IMR-90 (cell line): ENCODE measurements at regions not wholly inside any gene's neighbourhood (a gene's known extent, or its start where the extent isn't known, plus 50 kb on each side); places are given as distances from the start of the nearest gene placed in this dataset.

ENCODE experiments used
- ATAC-seq: fragments of 200-7000 bp; cut with Tn5 transposase; 2 replicates; pipeline ENCODE4 v1.9.1; 2020; ENCODE audit warnings: low read depth, mild to moderate bottlenecking, moderate library complexity
- BruUV-seq: library from RNA; stranded (reverse); fragments of 400-500 nt; replicated peaks from 2 replicates; lab custom pipeline; 2021; lab: Mats Ljungman, UMichigan
- CTCF ChIA-PET: fragments of 300-600 bp; formaldehyde crosslinking; extraction: SDS; loops from one replicate; lab custom pipeline; 2021; ENCODE audit warnings: antibody characterized with exemption; lab: Yijun Ruan, JAX
- POLR2A ChIA-PET: fragments of 300-600 bp; sonication (Branson Sonifier 250); formaldehyde crosslinking; loops from one replicate; lab custom pipeline; 2022; ENCODE audit warnings: antibody characterized with exemption; ENCODE audit not compliant: unreplicated experiment; lab: Charles Lee
- DNase-seq: peaks from one replicate; pipeline ENCODE4 v3.0.0; 2013
- H2AFZ ChIP-seq: replicated peaks from 2 replicates; pipeline ENCODE3; 2013; ENCODE audit warnings: low read length, mild to moderate bottlenecking; ENCODE audit not compliant: poor library complexity
- H2AK5ac ChIP-seq: 2 replicates; pipeline ENCODE4 v1.6.1; 2013; ENCODE audit warnings: low read depth, low read length, inconsistent platforms
- H2AK9ac ChIP-seq: replicated peaks from 2 replicates; pipeline ENCODE3; 2013; ENCODE audit warnings: mild to moderate bottlenecking, low read depth, low read length, moderate library complexity; ENCODE audit not compliant: poor library complexity
- H2BK120ac ChIP-seq: 2 replicates; pipeline ENCODE4 v1.6.1; 2013; ENCODE audit warnings: low read depth, low read length, inconsistent platforms
- H2BK15ac ChIP-seq: 3 replicates; pipeline ENCODE4 v1.6.1; 2013; ENCODE audit warnings: low read depth, low read length, inconsistent platforms
- H2BK20ac ChIP-seq: 2 replicates; pipeline ENCODE4 v1.6.1; 2013; ENCODE audit warnings: low read depth, mild to moderate bottlenecking, inconsistent platforms, low read length, moderate library complexity
- H2BK5ac ChIP-seq: 2 replicates; pipeline ENCODE4 v1.6.1; 2013; ENCODE audit warnings: mild to moderate bottlenecking, low read depth, low read length, inconsistent platforms; ENCODE audit not compliant: poor library complexity, severe bottlenecking
- H3K14ac ChIP-seq: replicated peaks from 2 replicates; pipeline ENCODE4 v1.6.1; 2013; ENCODE audit warnings: low read depth, low read length, inconsistent platforms
- H3K18ac ChIP-seq: 2 replicates; pipeline ENCODE4 v1.6.1; 2013; ENCODE audit warnings: low read depth, low read length, control low read depth
- H3K23ac ChIP-seq: 2 replicates; pipeline ENCODE4 v1.6.1; 2013; ENCODE audit warnings: low read depth, low read length, inconsistent platforms
- H3K27ac ChIP-seq: 2 replicates; pipeline ENCODE4 v1.5.1; 2013; ENCODE audit warnings: mild to moderate bottlenecking, control low read depth, low read length; ENCODE audit not compliant: insufficient read depth
- H3K27me3 ChIP-seq: 2 replicates; pipeline ENCODE4 v1.6.1; 2013; ENCODE audit warnings: low read length; ENCODE audit not compliant: control insufficient read depth, insufficient read depth
- H3K36me3 ChIP-seq: 2 replicates; pipeline ENCODE4 v1.6.1; 2013; ENCODE audit warnings: low read length, mixed read lengths; ENCODE audit not compliant: control insufficient read depth, insufficient read depth
- H3K4ac ChIP-seq: 2 replicates; pipeline ENCODE4 v1.6.1; 2013; ENCODE audit warnings: low read depth, low read length, inconsistent platforms
- H3K4me1 ChIP-seq: 2 replicates; pipeline ENCODE4 v1.6.1; 2013; ENCODE audit warnings: low read length, mixed read lengths; ENCODE audit not compliant: control insufficient read depth, insufficient read depth
- H3K4me2 ChIP-seq: 2 replicates; pipeline ENCODE4 v1.6.1; 2013; ENCODE audit warnings: low read depth, mild to moderate bottlenecking, control low read depth, low read length, moderate library complexity
- H3K4me3 ChIP-seq: 2 replicates; pipeline ENCODE4 v1.5.1; 2013; ENCODE audit warnings: low read depth, mild to moderate bottlenecking, control low read depth, low read length, moderate library complexity; ENCODE audit not compliant: insufficient read depth
- H3K56ac ChIP-seq: 2 replicates; pipeline ENCODE4 v1.6.1; 2013; ENCODE audit warnings: low read length, inconsistent platforms; ENCODE audit not compliant: insufficient read depth; ENCODE audit errors: extremely low read depth
- H3K79me1 ChIP-seq, 2 experiments: 2 replicates each; pipeline ENCODE4 v1.6.1; 2013; ENCODE audit warnings: low read length in 2 of 2, inconsistent platforms in 1 of 2, low read depth in 1 of 2
- H3K9ac ChIP-seq: 2 replicates; pipeline ENCODE4 v1.6.1; 2013; ENCODE audit warnings: low read depth, low read length, control low read depth
- H3K9me1 ChIP-seq: 2 replicates; pipeline ENCODE4 v1.6.1; 2013; ENCODE audit warnings: low read length, inconsistent platforms; ENCODE audit not compliant: insufficient read depth
- H3K9me3 ChIP-seq: 2 replicates; pipeline ENCODE4 v1.6.1; 2013; ENCODE audit warnings: low read length; ENCODE audit not compliant: control insufficient read depth, insufficient read depth
- H4K20me1 ChIP-seq: 2 replicates; pipeline ENCODE4 v1.6.1; 2013; ENCODE audit warnings: low read length, inconsistent platforms; ENCODE audit not compliant: insufficient read depth
- H4K5ac ChIP-seq: 2 replicates; pipeline ENCODE4 v1.6.1; 2013; ENCODE audit warnings: mild to moderate bottlenecking, low read depth, low read length, control low read depth
- H4K8ac ChIP-seq, 2 experiments: 2 replicates each; pipeline ENCODE4 v1.6.1; 2013; ENCODE audit warnings: low read depth in 2 of 2, low read length in 2 of 2, control low read depth in 1 of 2, inconsistent platforms in 1 of 2
- H4K91ac ChIP-seq: 2 replicates; pipeline ENCODE4 v1.6.1; 2013; ENCODE audit warnings: low read depth, low read length, inconsistent platforms; ENCODE audit not compliant: insufficient read depth
- CEBPB ChIP-seq: IDR thresholded peaks from 2 replicates; pipeline ENCODE4 v1.6.1; 2012; ENCODE audit warnings: low read depth, low read length, improper control_type of control experiment
- CHD1 ChIP-seq: IDR thresholded peaks from 2 replicates; pipeline ENCODE4 v1.6.1; 2012; ENCODE audit warnings: low read depth, low read length, improper control_type of control experiment
- FOS ChIP-seq: fragments of 150-350 bp; IDR thresholded peaks from 2 replicates; pipeline ENCODE4 v1.6.1; 2016; ENCODE audit warnings: low read depth, low read length
- MAZ ChIP-seq: IDR thresholded peaks from 2 replicates; pipeline ENCODE4 v1.6.1; 2012; ENCODE audit warnings: low read depth, mild to moderate bottlenecking, low read length, improper control_type of control experiment, moderate library complexity, borderline replicate concordance
- NFE2L2 ChIP-seq: fragments of 150-350 bp; IDR thresholded peaks from 2 replicates; pipeline ENCODE4 v1.6.1; 2016; ENCODE audit warnings: low read depth, mild to moderate bottlenecking, low read length
- POLR2A ChIP-seq: IDR thresholded peaks from 2 replicates; pipeline ENCODE4 v1.6.1; 2012; ENCODE audit warnings: mild to moderate bottlenecking, low read depth, low read length
- RAD21 ChIP-seq: IDR thresholded peaks from 2 replicates; pipeline ENCODE4 v1.6.1; 2012; ENCODE audit warnings: low read length, improper control_type of control experiment
- RCOR1 ChIP-seq: IDR thresholded peaks from 2 replicates; pipeline ENCODE4 v1.6.1; 2012; ENCODE audit warnings: mild to moderate bottlenecking, low read length, improper control_type of control experiment; ENCODE audit not compliant: insufficient replicate concordance
- SMC3 ChIP-seq: fragments of 150-350 bp; IDR thresholded peaks from 2 replicates; pipeline ENCODE4 v1.6.1; 2016; ENCODE audit warnings: low read depth, mild to moderate bottlenecking, antibody characterized with exemption, low read length, moderate library complexity
- WGBS, 2 experiments: methylation state at CpG; one replicate each; pipeline versions ENCODE4 v1.1.5 to v1.1.7; 2013; ENCODE audit warnings: missing lambda C conversion rate in 2 of 2; ENCODE audit not compliant: insufficient read length in 1 of 2; ENCODE audit errors: extremely low coverage in 2 of 2; 5-methylcytosine and 5-hydroxymethylcytosine counted together
- dilution Hi-C: fragments of 300-500 bp; cut with HindIII; formaldehyde crosslinking; loops from one replicate; pipeline ENCODE4 v1.14.3; 2018; ENCODE audit warnings: low sequenced_read_pairs; ENCODE audit not compliant: unreplicated experiment
- in situ Hi-C: fragments of 300-500 bp; cut with MboI; formaldehyde crosslinking; loops from 3 replicates; pipeline ENCODE4 v1.14.3; 2019; ENCODE audit warnings: low sequenced_read_pairs, inconsistent platforms, mixed read lengths
- intact Hi-C: fragments of 100-400 bp; cut with micrococcal nuclease; formaldehyde crosslinking; loops from 2 replicates; pipeline ENCODE4 v1.10.0; 2022
- TF ChIP-seq, protein P1 (sequence below): conservative IDR thresholded peaks from 2 replicates; pipeline ENCODE4 v1.5.1; 2012; ENCODE audit warnings: mild to moderate bottlenecking, low read depth, low read length, improper control_type of control experiment
- TF ChIP-seq, protein P2 (sequence below): fragments of 150-350 bp; IDR thresholded peaks from 2 replicates; pipeline ENCODE4 v1.6.1; 2017; ENCODE audit warnings: mild to moderate bottlenecking, antibody characterized with exemption, low read length, low read depth

DNA sequence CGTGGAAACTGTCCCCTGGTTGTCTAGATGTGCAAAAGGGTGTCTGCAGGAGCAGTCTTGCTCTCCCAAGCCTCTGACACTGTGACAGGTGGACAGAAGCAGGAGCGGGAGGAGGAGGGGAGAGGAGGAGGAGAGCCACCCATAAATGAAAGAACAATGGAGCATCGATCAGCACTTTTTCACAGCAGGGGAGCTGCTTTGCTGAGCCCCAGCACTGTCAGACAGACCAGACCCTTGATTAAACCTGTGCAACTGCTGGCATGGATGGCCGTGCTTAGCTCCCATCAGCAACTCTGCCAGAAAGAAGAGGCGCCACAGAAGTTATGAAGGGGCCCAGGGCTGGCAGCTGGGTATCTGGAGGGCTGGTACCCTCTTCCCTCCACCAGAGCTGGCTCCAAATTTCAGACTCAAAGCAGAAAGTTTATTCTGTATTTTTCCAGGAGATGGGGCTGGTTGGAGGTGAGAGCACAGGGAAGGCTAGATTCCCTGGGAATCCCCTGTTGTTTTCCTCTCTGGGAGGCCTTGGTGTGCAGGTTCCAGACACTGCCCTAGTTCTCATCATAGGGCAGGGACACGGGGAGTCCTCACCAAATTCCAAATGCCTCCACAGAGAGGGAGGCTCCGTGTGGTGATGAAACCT, 1192.2 kb downstream of the UQCRFS1 start:
- BruUV-seq = no TSS peak
- Histone ChIP-seq H4K91ac (no peak overlapping the region), H3K56ac (no peak overlapping the region), H4K5ac (no peak overlapping the region), H3K4me3 (no peak overlapping the region), H2AFZ (no peak overlapping the region), H2BK5ac (no peak overlapping the region), H3K23ac (no peak overlapping the region), H3K9ac (no peak overlapping the region), H2AK9ac (no peak overlapping the region), H2BK20ac (no peak overlapping the region), H3K14ac (no peak overlapping the region), H2BK120ac (no peak overlapping the region), H4K20me1 (no peaks in the 10 kb centered on the region), H3K4me1 (no peaks in the 10 kb centered on the region), H3K9me3 (peaks cover 21% of the 10 kb centered on the region; the same call in 1 of the 2 replicates), H3K27me3 (no peaks in the 10 kb centered on the region), H3K18ac (no peak overlapping the region), H3K79me1 (no peaks in the 10 kb centered on the region), H2BK15ac (no peak overlapping the region), H3K27ac (no peak overlapping the region), H3K4me2 (no peak overlapping the region), H2AK5ac (no peak overlapping the region), H3K36me3 (no peaks in the 10 kb centered on the region), H3K9me1 (no peaks in the 10 kb centered on the region), H4K8ac (no peak overlapping the region), H3K4ac (no peak overlapping the region)
- intact Hi-C loops (no loop called here), in situ Hi-C loops (no loop called here), dilution Hi-C loops (no loop called here)
- WGBS, 2 experiments = no CpG with 5 or more reads among the region's 7 CpGs
- no peak for ATAC-seq
- TF ChIP-seq POLR2A (no peak), SMC3 (no peak), FOS (no peak), CHD1 (no peak), RAD21 (no peak), NFE2L2 (no peak), RCOR1 (no peak), CEBPB (no peak), MAZ (no peak)
- TF ChIP-seq, protein P1, sequence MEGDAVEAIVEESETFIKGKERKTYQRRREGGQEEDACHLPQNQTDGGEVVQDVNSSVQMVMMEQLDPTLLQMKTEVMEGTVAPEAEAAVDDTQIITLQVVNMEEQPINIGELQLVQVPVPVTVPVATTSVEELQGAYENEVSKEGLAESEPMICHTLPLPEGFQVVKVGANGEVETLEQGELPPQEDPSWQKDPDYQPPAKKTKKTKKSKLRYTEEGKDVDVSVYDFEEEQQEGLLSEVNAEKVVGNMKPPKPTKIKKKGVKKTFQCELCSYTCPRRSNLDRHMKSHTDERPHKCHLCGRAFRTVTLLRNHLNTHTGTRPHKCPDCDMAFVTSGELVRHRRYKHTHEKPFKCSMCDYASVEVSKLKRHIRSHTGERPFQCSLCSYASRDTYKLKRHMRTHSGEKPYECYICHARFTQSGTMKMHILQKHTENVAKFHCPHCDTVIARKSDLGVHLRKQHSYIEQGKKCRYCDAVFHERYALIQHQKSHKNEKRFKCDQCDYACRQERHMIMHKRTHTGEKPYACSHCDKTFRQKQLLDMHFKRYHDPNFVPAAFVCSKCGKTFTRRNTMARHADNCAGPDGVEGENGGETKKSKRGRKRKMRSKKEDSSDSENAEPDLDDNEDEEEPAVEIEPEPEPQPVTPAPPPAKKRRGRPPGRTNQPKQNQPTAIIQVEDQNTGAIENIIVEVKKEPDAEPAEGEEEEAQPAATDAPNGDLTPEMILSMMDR = no peak
- TF ChIP-seq, protein P2, sequence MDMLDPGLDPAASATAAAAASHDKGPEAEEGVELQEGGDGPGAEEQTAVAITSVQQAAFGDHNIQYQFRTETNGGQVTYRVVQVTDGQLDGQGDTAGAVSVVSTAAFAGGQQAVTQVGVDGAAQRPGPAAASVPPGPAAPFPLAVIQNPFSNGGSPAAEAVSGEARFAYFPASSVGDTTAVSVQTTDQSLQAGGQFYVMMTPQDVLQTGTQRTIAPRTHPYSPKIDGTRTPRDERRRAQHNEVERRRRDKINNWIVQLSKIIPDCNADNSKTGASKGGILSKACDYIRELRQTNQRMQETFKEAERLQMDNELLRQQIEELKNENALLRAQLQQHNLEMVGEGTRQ = no peak
- ChIA-PET POLR2A (no interaction called here), CTCF (no interaction called here)
- no peak for DNase-seq
